SK-N-MC (cell line): ENCODE measurements at regions not wholly inside any gene's neighbourhood (a gene's known extent, or its start where the extent isn't known, plus 50 kb on each side); places are given as distances from the start of the nearest gene placed in this dataset.

Experiments
- DNase-seq: peaks from one replicate; pipeline ENCODE4 v3.0.0-alpha.2; 2011; ENCODE audit warnings: low read depth, low spot score
- H3K27ac ChIP-seq: fragments of 200-600 bp; sonication (generic); 2 replicates; pipeline ENCODE4 v1.5.1; 2016; ENCODE audit warnings: mixed run types
- H3K36me3 ChIP-seq: fragments of 200-600 bp; sonication (generic); 2 replicates; pipeline ENCODE4 v1.6.1; 2017; ENCODE audit warnings: antibody characterized with exemption, low read length, mixed read lengths; ENCODE audit not compliant: insufficient read depth
- H3K4me3 ChIP-seq: fragments of 200-600 bp; sonication (generic); 2 replicates; pipeline ENCODE4 v1.5.1; 2016
- H3K9ac ChIP-seq: fragments of 200-600 bp; sonication (generic); 2 replicates; pipeline ENCODE4 v1.8.0; 2017; ENCODE audit warnings: mixed run types, mixed read lengths; ENCODE audit not compliant: insufficient read length
- H3K9me3 ChIP-seq: fragments of 200-600 bp; sonication (generic); 2 replicates; pipeline ENCODE4 v1.6.1; 2017; ENCODE audit warnings: low read depth, mild to moderate bottlenecking, antibody characterized with exemption, low read length, moderate library complexity, mixed read lengths
- EZH2 ChIP-seq: fragments of 200-600 bp; sonication (generic); IDR thresholded peaks from one replicate; pipeline ENCODE4 v1.6.1; 2017; ENCODE audit warnings: antibody characterized with exemption
- FOXP2 ChIP-seq: optimal IDR thresholded peaks from 2 replicates; pipeline ENCODE3; 2011; ENCODE audit warnings: mild to moderate bottlenecking, moderate library complexity; ENCODE audit not compliant: insufficient read depth; ENCODE audit errors: extremely low read length, control extremely low read depth
- POLR2AphosphoS5 ChIP-seq: IDR thresholded peaks from 2 replicates; pipeline ENCODE4 v1.6.1; 2012; ENCODE audit warnings: mild to moderate bottlenecking, low read depth, low read length, borderline replicate concordance

- Histone ChIP-seq H3K36me3 (no peaks in the 10 kb centered on the region), H3K9ac (no peak overlapping the region), H3K4me3 (no peak overlapping the region), H3K27ac (no peak overlapping the region), H3K9me3 (no peaks in the 10 kb centered on the region)
- DNase-seq, result no peak
- no peak for TF ChIP-seq POLR2AphosphoS5
- TF ChIP-seq FOXP2, result no peak
- no peak for TF ChIP-seq EZH2
These were observed 655.9 kb upstream of the TENM4 start for GRCh38 chr11:80096736-80097135.

- H3K9ac ChIP-seq, result no peak overlapping the region
- no peak overlapping the region for H3K4me3 ChIP-seq
- H3K36me3 ChIP-seq, result no peaks in the 10 kb centered on the region
- TF ChIP-seq FOXP2 (no peak), POLR2AphosphoS5 (no peak), EZH2 (no peak)
- no peak overlapping the region for H3K27ac ChIP-seq
- H3K9me3 ChIP-seq, result no peaks in the 10 kb centered on the region
- no peak for DNase-seq
These were observed 645.7 kb upstream of the TENM4 start for GRCh38 chr11:80086496-80087055.

- H3K9me3 ChIP-seq, result no peaks in the 10 kb centered on the region
- no peak overlapping the region for H3K9ac ChIP-seq
- H3K36me3 ChIP-seq, result no peaks in the 10 kb centered on the region
- TF ChIP-seq FOXP2, result no peak
- TF ChIP-seq POLR2AphosphoS5, result no peak
- no peak for TF ChIP-seq EZH2
- H3K27ac ChIP-seq, result no peak overlapping the region
- DNase-seq, result no peak
- H3K4me3 ChIP-seq, result no peak overlapping the region
These were observed 644.7 kb upstream of the TENM4 start for GRCh38 chr11:80085563-80085962.

- Histone ChIP-seq H3K36me3 (no peaks in the 10 kb centered on the region), H3K4me3 (no peak overlapping the region), H3K27ac (no peak overlapping the region), H3K9me3 (no peaks in the 10 kb centered on the region), H3K9ac (no peak overlapping the region)
- DNase-seq, result no peak
- TF ChIP-seq EZH2, result no peak
- no peak for TF ChIP-seq FOXP2
- no peak for TF ChIP-seq POLR2AphosphoS5
These were observed 643.8 kb upstream of the TENM4 start for GRCh38 chr11:80084608-80085007.

GRCh38 chr11:80083531-80083951 is 642.7 kb upstream of the TENM4 start:
- H3K9me3 ChIP-seq, result no peaks in the 10 kb centered on the region
- TF ChIP-seq EZH2 (no peak), FOXP2 (no peak), POLR2AphosphoS5 (no peak)
- H3K27ac ChIP-seq, result no peak overlapping the region
- no peaks in the 10 kb centered on the region for H3K36me3 ChIP-seq
- H3K4me3 ChIP-seq, result no peak overlapping the region
- H3K9ac ChIP-seq, result no peak overlapping the region
- DNase-seq, result no peak

- H3K4me3 ChIP-seq, result no peak overlapping the region
- no peak for TF ChIP-seq POLR2AphosphoS5
- TF ChIP-seq EZH2, result no peak
- TF ChIP-seq FOXP2, result no peak
- H3K9me3 ChIP-seq, result no peaks in the 10 kb centered on the region
- no peak overlapping the region for H3K9ac ChIP-seq
- DNase-seq, result no peak
- no peak overlapping the region for H3K27ac ChIP-seq
- no peaks in the 10 kb centered on the region for H3K36me3 ChIP-seq
These were observed 641.6 kb upstream of the TENM4 start for GRCh38 chr11:80082406-80082805.

GRCh38 chr11:80077113-80077512 is 636.3 kb upstream of the TENM4 start:
- no peak for DNase-seq
- H3K4me3 ChIP-seq, result no peak overlapping the region
- no peak for TF ChIP-seq FOXP2
- no peak for TF ChIP-seq POLR2AphosphoS5
- no peak overlapping the region for H3K9ac ChIP-seq
- H3K36me3 ChIP-seq, result no peaks in the 10 kb centered on the region
- no peak overlapping the region for H3K27ac ChIP-seq
- no peaks in the 10 kb centered on the region for H3K9me3 ChIP-seq

GRCh38 chr11:80074837-80075236 is 634.0 kb upstream of the TENM4 start:
- TF ChIP-seq EZH2, result no peak
- no peak for TF ChIP-seq FOXP2
- TF ChIP-seq POLR2AphosphoS5, result no peak
- no peak for DNase-seq
- Histone ChIP-seq H3K9ac (no peak overlapping the region), H3K27ac (no peak overlapping the region), H3K4me3 (no peak overlapping the region), H3K9me3 (no peaks in the 10 kb centered on the region), H3K36me3 (no peaks in the 10 kb centered on the region)

- no peaks in the 10 kb centered on the region for H3K9me3 ChIP-seq
- DNase-seq, result no peak
- H3K36me3 ChIP-seq, result no peaks in the 10 kb centered on the region
- no peak overlapping the region for H3K9ac ChIP-seq
- H3K4me3 ChIP-seq, result no peak overlapping the region
- TF ChIP-seq POLR2AphosphoS5, result no peak
- no peak for TF ChIP-seq EZH2
- TF ChIP-seq FOXP2, result no peak
- H3K27ac ChIP-seq, result no peak overlapping the region
These were observed 625.5 kb upstream of the TENM4 start for GRCh38 chr11:80066291-80066690.
